Osteoblast (primary cell): ENCODE measurements at regions not wholly inside any gene's neighbourhood (a gene's known extent, or its start where the extent isn't known, plus 50 kb on each side); places are given as distances from the start of the nearest gene placed in this dataset.

Experiments
- DNase-seq: peaks from one replicate; pipeline ENCODE4 v3.0.0; 2011; ENCODE audit warnings: low spot score, mixed read lengths; ENCODE audit not compliant: insufficient read length; ENCODE audit errors: missing footprints
- H2AFZ ChIP-seq: 2 replicates; pipeline ENCODE4 v1.6.0; 2011; ENCODE audit warnings: mild to moderate bottlenecking, low read length
- H3K27ac ChIP-seq: 2 replicates; pipeline ENCODE4 v1.5.1; 2011; ENCODE audit warnings: mild to moderate bottlenecking, low read depth, low read length, moderate library complexity
- H3K27me3 ChIP-seq: 2 replicates; pipeline ENCODE4 v1.6.0; 2012; ENCODE audit warnings: mild to moderate bottlenecking, control low read depth, inconsistent platforms, low read length, moderate library complexity; ENCODE audit not compliant: insufficient read depth
- H3K36me3 ChIP-seq: 2 replicates; pipeline ENCODE4 v1.5.1; 2011; ENCODE audit warnings: mild to moderate bottlenecking, low read length, control low read depth, moderate library complexity; ENCODE audit not compliant: insufficient read depth
- H3K4me1 ChIP-seq: 2 replicates; pipeline ENCODE4 v1.5.1; 2011; ENCODE audit warnings: mild to moderate bottlenecking, low read length, control low read depth, moderate library complexity; ENCODE audit not compliant: insufficient read depth
- H3K4me2 ChIP-seq: 2 replicates; pipeline ENCODE4 v1.6.0; 2011; ENCODE audit warnings: mild to moderate bottlenecking, low read length; ENCODE audit not compliant: insufficient read depth
- H3K4me3 ChIP-seq: fragments of 200-600 bp; sonication (generic); 3 replicates; pipeline ENCODE4 v1.5.1; 2012; ENCODE audit warnings: mild to moderate bottlenecking, low read length, inconsistent platforms; ENCODE audit not compliant: insufficient read depth
- H3K79me2 ChIP-seq: 2 replicates; pipeline ENCODE4 v1.6.0; 2012; ENCODE audit warnings: mild to moderate bottlenecking, low read length, control low read depth, inconsistent platforms; ENCODE audit not compliant: insufficient read depth
- H3K9me3 ChIP-seq: 2 replicates; pipeline ENCODE4 v1.5.1; 2011; ENCODE audit warnings: low read depth, low read length, control low read depth
- H4K20me1 ChIP-seq: 2 replicates; pipeline ENCODE4 v1.6.0; 2012; ENCODE audit warnings: mild to moderate bottlenecking, low read length, control low read depth; ENCODE audit not compliant: insufficient read depth
- TF ChIP-seq, protein P1 (sequence below): IDR thresholded peaks from 2 replicates; pipeline ENCODE4 v1.5.1; 2011; ENCODE audit warnings: mild to moderate bottlenecking, low read depth, low read length, moderate library complexity; ENCODE audit errors: extremely low read depth

DNA sequence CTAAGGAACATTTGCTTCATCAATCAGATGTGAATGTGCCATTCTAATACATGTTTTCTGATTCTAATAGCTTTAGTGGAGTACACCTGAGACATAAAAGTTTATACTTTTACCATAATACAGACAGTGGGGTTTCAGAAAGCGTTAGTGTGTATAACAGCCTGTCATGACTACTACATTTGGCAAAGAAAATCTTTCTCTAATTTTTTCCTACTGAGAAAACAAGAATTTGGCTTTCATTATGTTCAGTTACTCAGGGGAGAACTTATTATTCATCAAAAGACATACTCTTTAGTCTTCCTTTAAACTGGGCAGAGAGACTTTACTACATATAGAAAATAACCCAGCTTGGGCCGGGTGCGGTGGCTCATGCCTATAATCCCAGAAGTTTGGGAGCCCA is 104.9 kb downstream of the PCDH18 start:
- no peak overlapping the region for H3K4me3 ChIP-seq
- H3K79me2 ChIP-seq = no peaks in the 10 kb centered on the region
- H3K9me3 ChIP-seq = no peaks in the 10 kb centered on the region
- no peaks in the 10 kb centered on the region for H3K36me3 ChIP-seq
- H3K4me2 ChIP-seq = no peak overlapping the region
- H3K27me3 ChIP-seq = no peaks in the 10 kb centered on the region
- no peak overlapping the region for H3K27ac ChIP-seq
- H2AFZ ChIP-seq = peak overlapping the region; percentile 71
- no peak for DNase-seq
- TF ChIP-seq, protein P1, sequence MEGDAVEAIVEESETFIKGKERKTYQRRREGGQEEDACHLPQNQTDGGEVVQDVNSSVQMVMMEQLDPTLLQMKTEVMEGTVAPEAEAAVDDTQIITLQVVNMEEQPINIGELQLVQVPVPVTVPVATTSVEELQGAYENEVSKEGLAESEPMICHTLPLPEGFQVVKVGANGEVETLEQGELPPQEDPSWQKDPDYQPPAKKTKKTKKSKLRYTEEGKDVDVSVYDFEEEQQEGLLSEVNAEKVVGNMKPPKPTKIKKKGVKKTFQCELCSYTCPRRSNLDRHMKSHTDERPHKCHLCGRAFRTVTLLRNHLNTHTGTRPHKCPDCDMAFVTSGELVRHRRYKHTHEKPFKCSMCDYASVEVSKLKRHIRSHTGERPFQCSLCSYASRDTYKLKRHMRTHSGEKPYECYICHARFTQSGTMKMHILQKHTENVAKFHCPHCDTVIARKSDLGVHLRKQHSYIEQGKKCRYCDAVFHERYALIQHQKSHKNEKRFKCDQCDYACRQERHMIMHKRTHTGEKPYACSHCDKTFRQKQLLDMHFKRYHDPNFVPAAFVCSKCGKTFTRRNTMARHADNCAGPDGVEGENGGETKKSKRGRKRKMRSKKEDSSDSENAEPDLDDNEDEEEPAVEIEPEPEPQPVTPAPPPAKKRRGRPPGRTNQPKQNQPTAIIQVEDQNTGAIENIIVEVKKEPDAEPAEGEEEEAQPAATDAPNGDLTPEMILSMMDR = no peak
- H4K20me1 ChIP-seq = no peaks in the 10 kb centered on the region
- H3K4me1 ChIP-seq = peaks cover 3% of the 10 kb centered on the region

DNA sequence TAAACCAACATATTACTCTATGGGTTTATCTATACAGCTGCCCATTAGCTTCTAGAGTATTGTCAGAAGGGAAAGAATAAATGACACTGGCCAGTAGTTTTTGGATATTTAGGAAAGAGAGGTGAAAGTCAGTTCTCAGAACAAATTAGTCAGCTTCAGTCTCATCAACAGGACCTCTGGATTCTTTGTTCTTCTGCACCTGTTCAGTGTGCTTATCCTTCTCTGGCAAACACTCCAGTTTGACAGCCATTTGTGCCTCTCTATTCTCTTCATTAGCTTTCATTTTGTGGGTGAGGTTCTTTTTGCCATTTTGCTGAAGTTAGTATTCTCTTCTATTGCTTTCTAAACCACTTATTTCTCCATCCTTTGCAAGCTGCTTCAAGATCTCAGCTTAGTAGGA is 107.0 kb downstream of the PCDH18 start:
- H3K4me2 ChIP-seq = no peak overlapping the region
- H3K79me2 ChIP-seq = no peaks in the 10 kb centered on the region
- DNase-seq = no peak
- H3K27ac ChIP-seq = no peak overlapping the region
- H2AFZ ChIP-seq = peak overlapping the region; percentile 5
- no peak overlapping the region for H3K4me3 ChIP-seq
- no peaks in the 10 kb centered on the region for H3K4me1 ChIP-seq
- TF ChIP-seq, protein P1 = no peak
- no peaks in the 10 kb centered on the region for H3K27me3 ChIP-seq
- H4K20me1 ChIP-seq = no peaks in the 10 kb centered on the region
- H3K36me3 ChIP-seq = no peaks in the 10 kb centered on the region
- no peaks in the 10 kb centered on the region for H3K9me3 ChIP-seq

DNA sequence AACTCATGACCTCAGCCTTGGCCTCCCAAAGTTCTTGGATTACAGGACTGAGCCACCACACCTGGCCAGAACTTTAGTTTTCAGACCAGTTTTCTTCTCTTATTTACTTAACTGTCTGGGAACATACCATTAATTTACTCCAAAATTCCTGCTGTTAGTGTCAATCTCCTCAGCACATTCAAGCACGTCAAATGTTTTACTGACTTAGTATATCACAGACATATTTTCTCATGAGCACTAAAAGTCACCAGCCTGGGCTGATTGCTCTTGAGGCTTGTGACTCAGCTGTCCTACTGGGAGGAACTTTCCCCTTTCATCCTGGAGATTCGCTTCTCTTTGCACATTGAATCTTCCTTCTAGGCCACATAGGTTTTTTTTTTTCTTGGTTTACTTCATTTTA is 109.6 kb downstream of the PCDH18 start:
- Histone ChIP-seq H3K79me2 (no peaks in the 10 kb centered on the region), H3K27ac (peak overlapping the region; percentile 54), H3K9me3 (no peaks in the 10 kb centered on the region), H3K4me3 (no peak overlapping the region), H3K4me1 (no peaks in the 10 kb centered on the region), H2AFZ (no peak overlapping the region), H3K4me2 (no peak overlapping the region), H4K20me1 (no peaks in the 10 kb centered on the region), H3K36me3 (no peaks in the 10 kb centered on the region), H3K27me3 (no peaks in the 10 kb centered on the region)
- no peak for DNase-seq
- TF ChIP-seq, protein P1 = no peak

GRCh38 chr4:137421796-137422195 is 110.5 kb downstream of the PCDH18 start:
- H3K36me3 ChIP-seq = no peaks in the 10 kb centered on the region
- H3K4me1 ChIP-seq = no peaks in the 10 kb centered on the region
- peak overlapping the region; percentile 55 for H3K4me3 ChIP-seq
- H3K9me3 ChIP-seq = no peaks in the 10 kb centered on the region
- no peaks in the 10 kb centered on the region for H3K27me3 ChIP-seq
- H3K4me2 ChIP-seq = peak overlapping the region; percentile 68
- peak overlapping the region; percentile 88 for H2AFZ ChIP-seq
- H4K20me1 ChIP-seq = no peaks in the 10 kb centered on the region
- no peaks in the 10 kb centered on the region for H3K79me2 ChIP-seq
- TF ChIP-seq, protein P1 = no peak
- peak overlapping the region; percentile 54 for H3K27ac ChIP-seq
- peak; percentile 67 for DNase-seq
